Smooth muscle cell (in vitro differentiated cells): ENCODE measurements at regions not wholly inside any gene's neighbourhood (a gene's known extent, or its start where the extent isn't known, plus 50 kb on each side); places are given as distances from the start of the nearest gene placed in this dataset.

Source experiments
- DNase-seq: peaks from one replicate; lab custom pipeline; 2025; ENCODE audit not compliant: unreplicated experiment; lab: John Stamatoyannopoulos, UW
- H2AFZ ChIP-seq: fragments of 200-600 bp; sonication (generic); 2 replicates; pipeline ENCODE4 v1.6.0; 2016; ENCODE audit warnings: antibody characterized with exemption, low read depth, mild to moderate bottlenecking
- H3F3A ChIP-seq: fragments of 200-600 bp; sonication (generic); 2 replicates; pipeline ENCODE4 v1.6.0; 2017; ENCODE audit warnings: antibody characterized with exemption, low read depth
- H3K27ac ChIP-seq: fragments of 200-600 bp; sonication (generic); 2 replicates; pipeline ENCODE4 v1.5.1; 2016; ENCODE audit warnings: low read depth, mild to moderate bottlenecking
- H3K27me3 ChIP-seq: fragments of 200-600 bp; sonication (generic); 2 replicates; pipeline ENCODE4 v1.6.1; 2016; ENCODE audit warnings: low read depth, mild to moderate bottlenecking
- H3K36me3 ChIP-seq: fragments of 200-600 bp; sonication (generic); 2 replicates; pipeline ENCODE4 v1.5.1; 2016; ENCODE audit warnings: low read depth
- H3K4me1 ChIP-seq: fragments of 200-600 bp; sonication (generic); 2 replicates; pipeline ENCODE4 v1.5.1; 2016; ENCODE audit warnings: low read depth
- H3K4me2 ChIP-seq: fragments of 200-600 bp; sonication (generic); 2 replicates; pipeline ENCODE4 v1.6.0; 2016; ENCODE audit warnings: mild to moderate bottlenecking
- H3K4me3 ChIP-seq: fragments of 200-600 bp; sonication (generic); 2 replicates; pipeline ENCODE4 v1.5.1; 2016; ENCODE audit warnings: mild to moderate bottlenecking
- H3K79me2 ChIP-seq: fragments of 200-600 bp; sonication (generic); 2 replicates; pipeline ENCODE4 v1.6.0; 2016; ENCODE audit warnings: low read depth, mild to moderate bottlenecking
- H3K9ac ChIP-seq: fragments of 200-600 bp; sonication (generic); 2 replicates; pipeline ENCODE4 v1.6.0; 2016; ENCODE audit warnings: low read depth
- H3K9me3 ChIP-seq: fragments of 200-600 bp; sonication (generic); replicated peaks from 2 replicates; pipeline ENCODE4 v1.5.1; 2016; ENCODE audit warnings: low read depth
- H4K20me1 ChIP-seq: fragments of 200-600 bp; sonication (generic); 2 replicates; pipeline ENCODE4 v1.6.0; 2016; ENCODE audit warnings: low read depth
- WGBS: methylation state at CpG from one replicate; pipeline ENCODE4 v1.1.7; 2016; ENCODE audit warnings: low lambda C conversion rate; 5-methylcytosine and 5-hydroxymethylcytosine counted together
- TF ChIP-seq, protein P1 (sequence below): fragments of 200-600 bp; sonication (generic); IDR thresholded peaks from 2 replicates; pipeline ENCODE4 v1.5.1; 2017; ENCODE audit warnings: borderline replicate concordance, mild to moderate bottlenecking, antibody characterized with exemption; ENCODE audit not compliant: insufficient read depth, poor library complexity, severe bottlenecking

DNA sequence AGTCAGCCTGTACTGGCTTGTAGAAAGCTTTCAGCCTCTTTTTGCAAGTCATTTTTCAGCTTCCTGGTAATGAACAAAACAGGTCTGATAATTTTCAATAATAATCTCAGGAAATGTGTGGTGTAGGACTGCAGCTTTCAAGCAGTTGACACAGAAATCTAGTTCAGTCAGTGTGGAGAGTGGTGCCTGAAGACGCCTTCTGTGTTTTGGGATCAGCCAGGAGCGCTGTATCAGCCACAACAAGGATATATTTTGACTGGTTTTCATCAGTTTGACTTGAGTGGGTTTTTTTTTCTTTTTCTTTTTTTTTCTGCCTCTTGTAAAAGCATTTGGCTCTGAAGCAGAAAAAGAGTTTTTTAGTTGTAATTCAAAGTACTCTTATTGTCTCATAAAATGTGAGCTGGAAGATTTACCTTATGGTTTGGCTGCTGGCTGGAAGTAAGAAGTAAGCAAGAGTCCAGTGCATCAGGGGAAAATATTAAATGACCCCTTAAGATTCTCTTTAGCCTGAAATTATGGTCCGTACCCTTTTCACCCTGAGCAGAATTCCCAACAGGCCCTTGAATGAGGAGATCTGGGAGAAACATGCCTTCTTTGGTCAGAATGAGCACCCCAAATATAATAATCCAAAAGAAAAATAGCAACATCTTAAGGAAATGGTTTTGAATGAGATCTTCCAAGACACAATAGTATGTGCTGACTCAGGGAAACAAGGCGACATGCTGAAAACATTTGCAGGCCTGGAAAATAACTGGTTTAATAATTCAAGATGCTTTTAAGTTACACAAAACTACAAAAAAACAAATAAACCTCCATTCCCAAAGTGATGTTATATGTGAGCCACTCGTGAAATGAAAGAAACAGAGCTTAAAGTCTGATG lies 332.7 kb upstream of the ADAMTS9 start:
- Histone ChIP-seq H4K20me1 (no peaks in the 10 kb centered on the region), H3K4me2 (peak overlapping the region; percentile 40), H3K79me2 (no peaks in the 10 kb centered on the region), H3K4me1 (peaks cover 14% of the 10 kb centered on the region), H3K27ac (peak overlapping the region; percentile 64), H3K9me3 (no peaks in the 10 kb centered on the region), H3K27me3 (no peaks in the 10 kb centered on the region), H3F3A (peaks cover 5% of the 10 kb centered on the region), H3K36me3 (no peaks in the 10 kb centered on the region), H2AFZ (peak overlapping the region; percentile 85), H3K4me3 (no peak overlapping the region), H3K9ac (peak overlapping the region; percentile 0)
- no peak for DNase-seq
- TF ChIP-seq, protein P1, sequence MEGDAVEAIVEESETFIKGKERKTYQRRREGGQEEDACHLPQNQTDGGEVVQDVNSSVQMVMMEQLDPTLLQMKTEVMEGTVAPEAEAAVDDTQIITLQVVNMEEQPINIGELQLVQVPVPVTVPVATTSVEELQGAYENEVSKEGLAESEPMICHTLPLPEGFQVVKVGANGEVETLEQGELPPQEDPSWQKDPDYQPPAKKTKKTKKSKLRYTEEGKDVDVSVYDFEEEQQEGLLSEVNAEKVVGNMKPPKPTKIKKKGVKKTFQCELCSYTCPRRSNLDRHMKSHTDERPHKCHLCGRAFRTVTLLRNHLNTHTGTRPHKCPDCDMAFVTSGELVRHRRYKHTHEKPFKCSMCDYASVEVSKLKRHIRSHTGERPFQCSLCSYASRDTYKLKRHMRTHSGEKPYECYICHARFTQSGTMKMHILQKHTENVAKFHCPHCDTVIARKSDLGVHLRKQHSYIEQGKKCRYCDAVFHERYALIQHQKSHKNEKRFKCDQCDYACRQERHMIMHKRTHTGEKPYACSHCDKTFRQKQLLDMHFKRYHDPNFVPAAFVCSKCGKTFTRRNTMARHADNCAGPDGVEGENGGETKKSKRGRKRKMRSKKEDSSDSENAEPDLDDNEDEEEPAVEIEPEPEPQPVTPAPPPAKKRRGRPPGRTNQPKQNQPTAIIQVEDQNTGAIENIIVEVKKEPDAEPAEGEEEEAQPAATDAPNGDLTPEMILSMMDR: no peak
- 38% methylated on average over 5 of the region's 5 CpGs for WGBS

DNA sequence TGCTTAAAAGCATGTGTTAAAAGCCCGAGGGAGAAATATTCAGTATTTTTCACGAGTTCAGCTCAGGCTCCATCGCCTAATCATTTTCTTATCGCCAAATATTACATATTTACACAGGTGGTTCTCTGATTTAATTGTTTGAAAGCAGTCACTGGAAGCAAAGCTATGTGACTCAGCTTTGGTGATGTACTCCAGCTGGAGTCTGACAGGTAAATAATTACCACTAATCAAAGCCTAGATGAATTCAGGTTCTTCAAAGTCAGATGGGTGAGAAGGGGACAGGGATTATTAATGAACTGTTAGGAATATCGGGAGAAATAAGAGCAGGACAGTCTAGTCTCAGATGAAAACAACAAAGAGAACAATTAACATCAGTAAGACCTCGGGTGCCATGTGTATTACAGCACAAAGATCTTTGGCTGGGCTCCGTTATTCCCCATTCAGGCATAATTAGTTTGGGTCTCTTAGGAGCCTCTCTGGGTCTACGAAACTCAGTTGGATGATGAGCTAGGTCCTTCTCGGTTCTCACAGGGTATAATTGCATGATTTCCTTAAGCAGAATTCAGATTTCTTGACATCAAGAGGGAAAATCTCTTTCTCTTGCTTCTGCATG lies 331.7 kb upstream of the ADAMTS9 start:
- Histone ChIP-seq H3K9ac (no peak overlapping the region), H3K4me1 (peaks cover 14% of the 10 kb centered on the region), H3K79me2 (no peaks in the 10 kb centered on the region), H4K20me1 (no peaks in the 10 kb centered on the region), H3F3A (peaks cover 5% of the 10 kb centered on the region), H3K27ac (peak overlapping the region; percentile 64), H3K9me3 (no peaks in the 10 kb centered on the region), H3K36me3 (no peaks in the 10 kb centered on the region), H2AFZ (peak overlapping the region; percentile 85), H3K27me3 (no peaks in the 10 kb centered on the region), H3K4me2 (peak overlapping the region; percentile 40), H3K4me3 (no peak overlapping the region)
- TF ChIP-seq, protein P1: no peak
- DNase-seq: no peak
- WGBS: 65% methylated on average over 9 of the region's 9 CpGs

DNA sequence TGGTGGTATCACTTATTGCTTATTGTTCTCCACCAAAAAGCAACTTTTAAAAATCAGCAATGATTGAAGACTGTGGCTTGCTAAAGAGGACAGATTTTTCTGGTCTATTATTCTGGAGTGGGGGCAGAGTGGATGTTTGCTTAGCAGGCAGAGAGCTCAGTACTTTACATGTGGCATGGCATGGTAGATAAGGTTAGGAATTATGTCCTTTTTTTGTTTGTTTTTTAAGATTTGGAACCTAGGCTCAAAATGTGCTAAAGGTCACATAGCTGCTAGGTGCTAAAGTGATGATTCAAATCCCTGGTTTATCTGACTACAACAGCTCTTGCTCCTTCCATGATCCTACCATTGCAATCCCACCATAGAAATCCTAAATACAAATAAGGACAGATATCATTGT lies 331.0 kb upstream of the ADAMTS9 start:
- peaks cover 5% of the 10 kb centered on the region for H3F3A ChIP-seq
- TF ChIP-seq, protein P1: no peak
- no peak overlapping the region for H3K27ac ChIP-seq
- H3K4me3 ChIP-seq: no peak overlapping the region
- no peak overlapping the region for H3K4me2 ChIP-seq
- H4K20me1 ChIP-seq: no peaks in the 10 kb centered on the region
- no peaks in the 10 kb centered on the region for H3K9me3 ChIP-seq
- H2AFZ ChIP-seq: no peak overlapping the region
- H3K9ac ChIP-seq: no peak overlapping the region
- no peaks in the 10 kb centered on the region for H3K79me2 ChIP-seq
- H3K4me1 ChIP-seq: peaks cover 14% of the 10 kb centered on the region
- no peaks in the 10 kb centered on the region for H3K36me3 ChIP-seq
- no peak for DNase-seq
- no peaks in the 10 kb centered on the region for H3K27me3 ChIP-seq
